Astrocyte (in vitro differentiated cells and primary cell): ENCODE measurements at regions not wholly inside any gene's neighbourhood (a gene's known extent, or its start where the extent isn't known, plus 50 kb on each side); places are given as distances from the start of the nearest gene placed in this dataset.

Experiments used
- DNase-seq: peaks from one replicate; pipeline ENCODE4 v3.0.0-alpha.2; 2010; ENCODE audit warnings: low read depth
- FAIRE-seq: peaks from 2 replicates; lab custom pipeline; 2011; peaks lifted over from hg19 to GRCh38; lab: Jason Lieb, UNC
- H2AFZ ChIP-seq: 2 replicates; pipeline ENCODE4 v1.6.0; 2012; ENCODE audit warnings: low read depth, low read length, inconsistent platforms
- H3K27ac ChIP-seq: 2 replicates; pipeline ENCODE4 v1.5.1; 2011; ENCODE audit warnings: low read depth, low read length, inconsistent platforms
- H3K27me3 ChIP-seq: 2 replicates; pipeline ENCODE4 v1.6.0; 2011; ENCODE audit warnings: low read length, inconsistent platforms; ENCODE audit not compliant: insufficient read depth
- H3K36me3 ChIP-seq: 2 replicates; pipeline ENCODE4 v1.5.1; 2011; ENCODE audit warnings: low read length, inconsistent platforms; ENCODE audit not compliant: insufficient read depth
- H3K4me1 ChIP-seq: 2 replicates; pipeline ENCODE4 v1.5.1; 2011; ENCODE audit warnings: low read length, inconsistent platforms; ENCODE audit not compliant: insufficient read depth
- H3K4me2 ChIP-seq: 2 replicates; pipeline ENCODE4 v1.6.0; 2012; ENCODE audit warnings: low read length, inconsistent platforms
- H3K4me3 ChIP-seq: 2 replicates; pipeline ENCODE4 v1.5.1; 2011; ENCODE audit warnings: low read depth, mild to moderate bottlenecking, low read length, inconsistent platforms; ENCODE audit not compliant: insufficient read depth
- H3K79me2 ChIP-seq: 2 replicates; pipeline ENCODE4 v1.6.0; 2012; ENCODE audit warnings: mild to moderate bottlenecking, low read length, inconsistent platforms; ENCODE audit not compliant: insufficient read depth
- H3K9ac ChIP-seq: 2 replicates; pipeline ENCODE4 v1.6.0; 2012; ENCODE audit warnings: mild to moderate bottlenecking, low read length, inconsistent platforms
- H3K9me3 ChIP-seq: 2 replicates; pipeline ENCODE4 v1.5.1; 2012; ENCODE audit warnings: low read depth, mild to moderate bottlenecking, low read length, inconsistent platforms; ENCODE audit not compliant: insufficient read depth
- H4K20me1 ChIP-seq: 2 replicates; pipeline ENCODE4 v1.6.0; 2012; ENCODE audit warnings: low read length, inconsistent platforms; ENCODE audit not compliant: insufficient read depth
- H3K27ac Mint-ChIP-seq: one replicate; pipeline ENCODE4 v1.8.0; 2021; ENCODE audit warnings: mild to moderate bottlenecking, mixed read lengths; ENCODE audit not compliant: unreplicated experiment
- H3K27me3 Mint-ChIP-seq: one replicate; pipeline ENCODE4 v1.8.0; 2021; ENCODE audit warnings: low read depth, mixed read lengths; ENCODE audit not compliant: unreplicated experiment
- H3K36me3 Mint-ChIP-seq: one replicate; pipeline ENCODE4 v1.8.0; 2021; ENCODE audit warnings: low read depth, mixed read lengths; ENCODE audit not compliant: unreplicated experiment
- H3K4me1 Mint-ChIP-seq: one replicate; pipeline ENCODE4 v1.8.0; 2021; ENCODE audit warnings: low read depth, mixed read lengths; ENCODE audit not compliant: unreplicated experiment
- H3K4me3 Mint-ChIP-seq: one replicate; pipeline ENCODE4 v1.8.0; 2021; ENCODE audit warnings: mild to moderate bottlenecking, moderate library complexity, mixed read lengths; ENCODE audit not compliant: unreplicated experiment
- H3K9me3 Mint-ChIP-seq: one replicate; pipeline ENCODE4 v1.8.0; 2021; ENCODE audit warnings: mild to moderate bottlenecking, mixed read lengths; ENCODE audit not compliant: unreplicated experiment
- CTCF ChIP-seq: IDR thresholded peaks from 2 replicates; pipeline ENCODE4 v1.5.1; 2011; ENCODE audit warnings: low read depth, mild to moderate bottlenecking, inconsistent platforms, low read length, moderate library complexity; ENCODE audit not compliant: insufficient read depth
- EZH2 ChIP-seq: IDR thresholded peaks from 2 replicates; pipeline ENCODE4 v1.6.1; 2012; ENCODE audit warnings: mild to moderate bottlenecking, low read length, inconsistent platforms; ENCODE audit not compliant: insufficient read depth

GRCh38 chr12:47602325-47602724, 103.5 kb downstream of the RPAP3 start:
- peaks cover 27% of the 10 kb centered on the region for H3K36me3 Mint-ChIP-seq

GRCh38 chr12:47601071-47601470, 104.8 kb downstream of the RPAP3 start:
- Mint-ChIP-seq H3K27ac (no peak overlapping the region), H3K27me3 (no peaks in the 10 kb centered on the region), H3K4me1 (no peaks in the 10 kb centered on the region), H3K36me3 (peaks cover 27% of the 10 kb centered on the region), H3K9me3 (peaks cover 3% of the 10 kb centered on the region), H3K4me3 (no peak overlapping the region)
- Histone ChIP-seq H3K4me3 (no peak overlapping the region), H3K36me3 (no peaks in the 10 kb centered on the region), H3K9me3 (no peaks in the 10 kb centered on the region), H3K79me2 (no peaks in the 10 kb centered on the region), H3K9ac (no peak overlapping the region), H3K27me3 (no peaks in the 10 kb centered on the region), H3K4me2 (no peak overlapping the region), H3K4me1 (peaks cover 10% of the 10 kb centered on the region), H2AFZ (no peak overlapping the region), H3K27ac (no peak overlapping the region), H4K20me1 (no peaks in the 10 kb centered on the region)
- no peak for FAIRE-seq
- TF ChIP-seq EZH2 (no peak), CTCF (no peak)
- DNase-seq: no peak

More at GRCh38 chr12:47602325-47602724, 103.5 kb downstream of the RPAP3 start:
- FAIRE-seq (no peak), DNase-seq (peak; percentile 60)
- Histone ChIP-seq H3K4me3 (no peak overlapping the region), H3K27me3 (no peaks in the 10 kb centered on the region), H3K4me1 (peaks cover 10% of the 10 kb centered on the region), H3K27ac (no peak overlapping the region), H3K9me3 (peaks cover 3% of the 10 kb centered on the region), H2AFZ (no peak overlapping the region), H3K4me2 (no peak overlapping the region), H3K79me2 (no peaks in the 10 kb centered on the region), H4K20me1 (no peaks in the 10 kb centered on the region), H3K9ac (no peak overlapping the region), H3K36me3 (no peaks in the 10 kb centered on the region)
- H3K27ac Mint-ChIP-seq: no peak overlapping the region
- TF ChIP-seq EZH2 (no peak), CTCF (no peak)
- peaks cover 5% of the 10 kb centered on the region for H3K9me3 Mint-ChIP-seq
- no peaks in the 10 kb centered on the region for H3K4me1 Mint-ChIP-seq
- no peak overlapping the region for H3K4me3 Mint-ChIP-seq
- no peaks in the 10 kb centered on the region for H3K27me3 Mint-ChIP-seq

- no peak overlapping the region for H3K27ac ChIP-seq
- peaks cover 2% of the 10 kb centered on the region for H3K9me3 Mint-ChIP-seq
- no peak overlapping the region for H3K9ac ChIP-seq
- peaks cover 10% of the 10 kb centered on the region for H3K4me1 Mint-ChIP-seq
- H3K27me3 Mint-ChIP-seq: no peaks in the 10 kb centered on the region
- no peak overlapping the region for H3K4me2 ChIP-seq
- no peak overlapping the region for H3K4me3 Mint-ChIP-seq
- H3K79me2 ChIP-seq: no peaks in the 10 kb centered on the region
- TF ChIP-seq EZH2 (no peak), CTCF (no peak)
- H3K4me3 ChIP-seq: no peak overlapping the region
- no peak overlapping the region for H2AFZ ChIP-seq
- H3K36me3 Mint-ChIP-seq: peaks cover 6% of the 10 kb centered on the region
- DNase-seq (no peak), FAIRE-seq (no peak)
- no peaks in the 10 kb centered on the region for H3K27me3 ChIP-seq
- H4K20me1 ChIP-seq: no peaks in the 10 kb centered on the region
- no peaks in the 10 kb centered on the region for H3K4me1 ChIP-seq
- H3K36me3 ChIP-seq: no peaks in the 10 kb centered on the region
- no peak overlapping the region for H3K27ac Mint-ChIP-seq
- H3K9me3 ChIP-seq: no peaks in the 10 kb centered on the region
These were observed 114.0 kb downstream of the RPAP3 start for GRCh38 chr12:47591795-47592194.
